ENCODE measurements at regions not wholly inside any gene's neighbourhood (a gene's known extent, or its start where the extent isn't known, plus 50 kb on each side); places are given as distances from the start of the nearest gene placed in this dataset.

- peak in 1 of 2 donors; percentile 11 for DNase-seq
- H3K79me1 ChIP-seq (ENCODE audit: low read length), result peaks cover 2% of the 10 kb centered on the region
- no peak overlapping the region for H2AK5ac ChIP-seq (ENCODE audit: low read length)
- H2AFZ ChIP-seq (ENCODE audit: insufficient read depth, low read length, poor library complexity), result no peak overlapping the region
- no peak overlapping the region for H4K12ac ChIP-seq (ENCODE audit: low read depth, low read length)
- H3K4ac ChIP-seq (ENCODE audit: low read depth, low read length), result no peak overlapping the region
- no peak overlapping the region for H3K27ac ChIP-seq (ENCODE audit: low read depth, low read length)
- H3K4me2 ChIP-seq (ENCODE audit: low read length), result no peak overlapping the region
- H3K18ac ChIP-seq (ENCODE audit: low read length), result no peak overlapping the region
- no peak overlapping the region for H2BK5ac ChIP-seq (ENCODE audit: low read depth, low read length, poor library complexity)
- no peak overlapping the region for H3K14ac ChIP-seq (ENCODE audit: low read length)
- no peak overlapping the region for H3K4me3 ChIP-seq (ENCODE audit: low read depth, low read length)
- no CpG with 5 or more reads among the region's 6 CpGs for WGBS (ENCODE audit: extremely low coverage, insufficient coverage, insufficient read length)
- H3K4me1 ChIP-seq (ENCODE audit: control insufficient read depth in 1 of 2, insufficient read depth in 2 of 2, low read length in 2 of 2), result no peaks in the 10 kb centered on the region
- H4K8ac ChIP-seq (ENCODE audit: low read depth, low read length), result no peak overlapping the region
- no peak overlapping the region for H2BK12ac ChIP-seq (ENCODE audit: low read length)
- H2BK120ac ChIP-seq (ENCODE audit: insufficient read depth, low read length, poor library complexity), result no peak overlapping the region
- no peaks in the 10 kb centered on the region for H3K9me3 ChIP-seq (ENCODE audit: insufficient read depth, low read depth, low read length)
- no peak overlapping the region for H4K91ac ChIP-seq (ENCODE audit: low read depth, low read length)
- no peak overlapping the region for H3K23ac ChIP-seq (ENCODE audit: low read length)
- H3K36me3 ChIP-seq (ENCODE audit: control insufficient read depth in 1 of 2, insufficient read depth in 2 of 2, low read length in 2 of 2), result no peaks in the 10 kb centered on the region
- H3K27me3 ChIP-seq (ENCODE audit: insufficient read depth, low read length), result no peaks in the 10 kb centered on the region
- H3K9ac ChIP-seq (ENCODE audit: low read length), result no peak overlapping the region
- H3K79me2 ChIP-seq (ENCODE audit: control insufficient read depth, insufficient read depth, low read length, poor library complexity), result no peaks in the 10 kb centered on the region
These were observed 106.9 kb upstream of the SLC8A1 start for GRCh38 chr2:40558761-40559160.

DNA sequence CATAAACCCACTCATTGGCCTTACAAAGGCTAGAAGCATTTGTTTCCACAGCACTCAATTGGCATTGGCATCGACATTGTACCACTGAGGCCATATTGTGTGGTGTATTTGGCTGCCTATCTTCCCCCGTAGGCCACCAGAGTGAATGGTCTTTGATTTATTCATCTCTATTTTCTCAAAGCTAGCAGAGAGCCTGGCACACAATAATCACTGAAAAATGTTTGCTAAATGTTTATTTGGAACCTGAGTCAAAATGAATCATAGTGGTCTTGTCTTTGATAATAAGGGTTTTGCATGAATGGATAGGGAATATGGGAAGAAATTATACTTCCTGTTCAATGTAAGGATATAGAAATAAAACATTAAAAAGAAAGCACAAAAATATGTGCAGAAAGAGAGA, 107.3 kb upstream of the SLC8A1 start:
- H3K9me3 ChIP-seq (ENCODE audit: insufficient read depth, low read depth, low read length), result no peaks in the 10 kb centered on the region
- no peak overlapping the region for H3K4me3 ChIP-seq (ENCODE audit: low read depth, low read length)
- no peaks in the 10 kb centered on the region for H3K27me3 ChIP-seq (ENCODE audit: insufficient read depth, low read length)
- H3K4me1 ChIP-seq (ENCODE audit: control insufficient read depth in 1 of 2, insufficient read depth in 2 of 2, low read length in 2 of 2), result no peaks in the 10 kb centered on the region
- H4K91ac ChIP-seq (ENCODE audit: low read depth, low read length), result no peak overlapping the region
- no peak overlapping the region for H3K27ac ChIP-seq (ENCODE audit: low read depth, low read length)
- no peak overlapping the region for H3K18ac ChIP-seq (ENCODE audit: low read length)
- H3K14ac ChIP-seq (ENCODE audit: low read length), result no peak overlapping the region
- no peak overlapping the region for H2BK120ac ChIP-seq (ENCODE audit: insufficient read depth, low read length, poor library complexity)
- H3K36me3 ChIP-seq (ENCODE audit: control insufficient read depth in 1 of 2, insufficient read depth in 2 of 2, low read length in 2 of 2), result no peaks in the 10 kb centered on the region
- H4K8ac ChIP-seq (ENCODE audit: low read depth, low read length), result no peak overlapping the region
- H2AFZ ChIP-seq (ENCODE audit: insufficient read depth, low read length, poor library complexity), result no peak overlapping the region
- WGBS (ENCODE audit: extremely low coverage, insufficient coverage, insufficient read length), result no CpG with 5 or more reads among the region's 2 CpGs
- no peak overlapping the region for H3K23ac ChIP-seq (ENCODE audit: low read length)
- no peak overlapping the region for H3K9ac ChIP-seq (ENCODE audit: low read length)
- DNase-seq, result no peak
- H2BK12ac ChIP-seq (ENCODE audit: low read length), result no peak overlapping the region
- H3K4ac ChIP-seq (ENCODE audit: low read depth, low read length), result no peak overlapping the region
- H2AK5ac ChIP-seq (ENCODE audit: low read length), result no peak overlapping the region
- H3K79me1 ChIP-seq (ENCODE audit: low read length), result peaks cover 2% of the 10 kb centered on the region
- H3K4me2 ChIP-seq (ENCODE audit: low read length), result no peak overlapping the region
- H4K12ac ChIP-seq (ENCODE audit: low read depth, low read length), result no peak overlapping the region
- H3K79me2 ChIP-seq (ENCODE audit: control insufficient read depth, insufficient read depth, low read length, poor library complexity), result no peaks in the 10 kb centered on the region
- no peak overlapping the region for H2BK5ac ChIP-seq (ENCODE audit: low read depth, low read length, poor library complexity)

- Histone ChIP-seq H3K4me1 (ENCODE audit: control insufficient read depth in 1 of 2, insufficient read depth in 2 of 2, low read length in 2 of 2) (no peaks in the 10 kb centered on the region), H3K4ac (ENCODE audit: low read depth, low read length) (no peak overlapping the region), H3K4me2 (ENCODE audit: low read length) (no peak overlapping the region), H3K79me2 (ENCODE audit: control insufficient read depth, insufficient read depth, low read length, poor library complexity) (no peaks in the 10 kb centered on the region), H4K91ac (ENCODE audit: low read depth, low read length) (no peak overlapping the region), H4K8ac (ENCODE audit: low read depth, low read length) (no peak overlapping the region), H4K12ac (ENCODE audit: low read depth, low read length) (no peak overlapping the region), H2BK5ac (ENCODE audit: low read depth, low read length, poor library complexity) (no peak overlapping the region), H3K23ac (ENCODE audit: low read length) (no peak overlapping the region), H2AK5ac (ENCODE audit: low read length) (no peak overlapping the region), H3K14ac (ENCODE audit: low read length) (no peak overlapping the region), H3K9me3 (ENCODE audit: insufficient read depth, low read depth, low read length) (no peaks in the 10 kb centered on the region), H3K27me3 (ENCODE audit: insufficient read depth, low read length) (no peaks in the 10 kb centered on the region), H3K18ac (ENCODE audit: low read length) (no peak overlapping the region), H3K9ac (ENCODE audit: low read length) (no peak overlapping the region), H2BK12ac (ENCODE audit: low read length) (no peak overlapping the region), H2BK120ac (ENCODE audit: insufficient read depth, low read length, poor library complexity) (no peak overlapping the region), H3K27ac (ENCODE audit: low read depth, low read length) (no peak overlapping the region), H3K79me1 (ENCODE audit: low read length) (no peaks in the 10 kb centered on the region), H3K36me3 (ENCODE audit: control insufficient read depth in 1 of 2, insufficient read depth in 2 of 2, low read length in 2 of 2) (no peaks in the 10 kb centered on the region), H3K4me3 (ENCODE audit: low read depth, low read length) (no peak overlapping the region), H2AFZ (ENCODE audit: insufficient read depth, low read length, poor library complexity) (no peak overlapping the region)
- DNase-seq, result no peak
- WGBS (ENCODE audit: extremely low coverage, insufficient coverage, insufficient read length), result no CpG with 5 or more reads among the region's 2 CpGs
These were observed 112.3 kb upstream of the SLC8A1 start for GRCh38 chr2:40564184-40564583.

DNA sequence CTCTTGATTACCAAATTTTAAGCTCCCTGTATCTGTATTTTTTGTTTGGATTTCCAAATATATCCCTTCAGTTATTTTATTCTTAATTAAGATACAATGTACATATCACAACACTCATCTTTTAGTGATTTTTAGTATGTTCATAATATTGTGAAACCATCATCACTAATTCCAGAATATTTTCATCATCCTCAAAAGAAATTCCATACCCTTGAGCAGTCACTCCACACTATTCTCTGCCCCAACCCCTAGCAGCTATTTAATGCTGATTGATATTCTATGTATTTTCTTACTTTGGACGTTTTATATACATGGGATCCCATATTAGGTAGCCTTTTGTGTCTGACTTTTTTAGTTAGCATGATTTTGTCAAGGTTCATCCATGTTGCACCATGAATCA, 127.4 kb upstream of the SLC8A1 start:
- no CpG with 5 or more reads among the region's 1 CpG for WGBS (ENCODE audit: extremely low coverage, insufficient coverage, insufficient read length)
- H3K23ac ChIP-seq (ENCODE audit: low read length), result no peak overlapping the region
- H3K4ac ChIP-seq (ENCODE audit: low read depth, low read length), result no peak overlapping the region
- H3K4me3 ChIP-seq (ENCODE audit: low read depth, low read length), result no peak overlapping the region
- H3K9ac ChIP-seq (ENCODE audit: low read length), result no peak overlapping the region
- no peak overlapping the region for H3K4me2 ChIP-seq (ENCODE audit: low read length)
- H4K8ac ChIP-seq (ENCODE audit: low read depth, low read length), result no peak overlapping the region
- no peak overlapping the region for H2BK5ac ChIP-seq (ENCODE audit: low read depth, low read length, poor library complexity)
- H4K91ac ChIP-seq (ENCODE audit: low read depth, low read length), result no peak overlapping the region
- H3K79me1 ChIP-seq (ENCODE audit: low read length), result no peaks in the 10 kb centered on the region
- no peaks in the 10 kb centered on the region for H3K27me3 ChIP-seq (ENCODE audit: insufficient read depth, low read length)
- no peaks in the 10 kb centered on the region for H3K79me2 ChIP-seq (ENCODE audit: control insufficient read depth, insufficient read depth, low read length, poor library complexity)
- no peaks in the 10 kb centered on the region for H3K9me3 ChIP-seq (ENCODE audit: insufficient read depth, low read depth, low read length)
- DNase-seq, result no peak
- no peaks in the 10 kb centered on the region for H3K4me1 ChIP-seq (ENCODE audit: control insufficient read depth in 1 of 2, insufficient read depth in 2 of 2, low read length in 2 of 2)
- H4K12ac ChIP-seq (ENCODE audit: low read depth, low read length), result no peak overlapping the region
- no peak overlapping the region for H2AFZ ChIP-seq (ENCODE audit: insufficient read depth, low read length, poor library complexity)
- H3K18ac ChIP-seq (ENCODE audit: low read length), result no peak overlapping the region
- no peak overlapping the region for H2BK12ac ChIP-seq (ENCODE audit: low read length)
- H3K27ac ChIP-seq (ENCODE audit: low read depth, low read length), result no peak overlapping the region
- no peak overlapping the region for H2AK5ac ChIP-seq (ENCODE audit: low read length)
- no peaks in the 10 kb centered on the region for H3K36me3 ChIP-seq (ENCODE audit: control insufficient read depth in 1 of 2, insufficient read depth in 2 of 2, low read length in 2 of 2)
- no peak overlapping the region for H3K14ac ChIP-seq (ENCODE audit: low read length)
- no peak overlapping the region for H2BK120ac ChIP-seq (ENCODE audit: insufficient read depth, low read length, poor library complexity)

Data from trophoblast cell (in vitro differentiated cells and primary cell).